M059J (cell line): ENCODE measurements at regions not wholly inside any gene's neighbourhood (a gene's known extent, or its start where the extent isn't known, plus 50 kb on each side); places are given as distances from the start of the nearest gene placed in this dataset.
A peak's percentile ranks its signal among the peaks of the same experiment; 100 is the strongest.

ENCODE experiments used
- DNase-seq: peaks from one replicate; pipeline ENCODE4 v3.0.0-alpha.2; 2012; ENCODE audit warnings: low read depth

DNA sequence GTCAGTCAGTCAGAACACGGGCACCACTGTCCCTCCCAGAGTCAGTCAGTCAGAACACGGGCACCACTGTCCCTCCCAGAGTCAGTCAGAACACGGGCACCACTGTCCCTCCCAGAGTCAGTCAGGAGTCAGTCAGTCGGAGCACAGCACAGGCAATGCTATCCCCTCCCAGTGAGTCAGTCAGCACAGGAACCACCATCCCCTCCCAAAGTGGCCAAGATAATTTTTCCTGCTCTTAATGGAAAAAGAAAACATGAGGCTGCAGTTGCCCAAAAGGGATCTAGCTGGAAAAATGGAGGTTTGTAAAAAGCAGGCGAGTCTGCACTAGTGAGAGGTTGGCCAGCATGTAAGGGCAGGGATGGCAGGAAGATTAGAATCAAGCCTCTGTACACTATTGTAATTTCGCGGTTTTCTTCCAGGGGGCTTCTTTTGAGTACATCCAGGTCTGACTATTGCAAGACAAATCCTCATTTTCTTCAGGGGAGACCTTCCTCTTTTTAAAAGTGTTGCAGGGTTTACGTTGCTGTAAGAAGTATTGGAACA lies 213.8 kb downstream of the SIPA1L2 start:
- DNase-seq: peak; percentile 22

- peak; percentile 60 for DNase-seq
Measured at GRCh38 chr1:232415481-232415880, 214.5 kb downstream of the SIPA1L2 start.

GRCh38 chr1:232414100-232414499 lies 215.8 kb downstream of the SIPA1L2 start:
- DNase-seq: no peak

GRCh38 chr1:232413674-232414073 lies 216.3 kb downstream of the SIPA1L2 start:
- DNase-seq: no peak

DNA sequence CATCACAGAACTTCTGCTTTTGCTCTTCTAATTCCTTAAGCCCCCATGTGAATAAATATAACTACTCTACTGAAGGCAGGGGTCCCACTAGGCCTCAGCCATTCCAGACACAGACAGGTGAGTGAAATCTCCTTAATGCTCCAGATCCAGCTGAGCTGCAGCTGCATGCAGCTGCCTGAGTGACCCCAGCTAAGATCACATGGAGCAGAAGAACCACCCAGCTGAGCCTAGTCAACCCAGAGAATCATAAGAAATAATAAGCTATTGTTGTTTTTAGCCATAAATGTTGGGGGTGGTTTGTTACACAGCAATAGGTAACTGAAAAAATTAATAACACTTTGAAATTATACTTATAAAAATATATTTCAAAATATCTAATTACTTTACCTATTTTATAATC lies 220.3 kb downstream of the SIPA1L2 start:
- no peak for DNase-seq

- no peak for DNase-seq
Measured at GRCh38 chr1:232407120-232407519, 222.8 kb downstream of the SIPA1L2 start.

DNA sequence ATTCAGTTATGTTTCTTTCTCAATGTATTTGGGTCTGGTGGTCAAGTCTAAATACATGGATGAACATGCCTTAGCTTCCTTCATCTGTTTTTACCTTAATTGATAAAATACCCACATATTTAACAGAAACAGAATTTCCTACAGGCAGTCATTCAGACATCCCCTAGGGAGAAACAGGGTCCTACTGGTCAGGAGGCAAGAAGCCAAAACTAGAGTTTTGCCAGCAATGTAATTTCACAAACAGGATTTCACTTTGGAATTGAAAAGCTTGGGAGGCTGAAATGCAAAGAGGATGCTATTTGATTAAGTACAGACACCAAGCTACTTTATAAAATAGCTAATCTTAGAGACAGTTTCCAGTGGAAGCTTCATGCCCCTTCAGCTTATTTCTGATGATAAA lies 224.2 kb downstream of the SIPA1L2 start:
- no peak for DNase-seq

GRCh38 chr1:232404981-232405731 lies 224.8 kb downstream of the SIPA1L2 start:
- DNase-seq: no peak

DNA sequence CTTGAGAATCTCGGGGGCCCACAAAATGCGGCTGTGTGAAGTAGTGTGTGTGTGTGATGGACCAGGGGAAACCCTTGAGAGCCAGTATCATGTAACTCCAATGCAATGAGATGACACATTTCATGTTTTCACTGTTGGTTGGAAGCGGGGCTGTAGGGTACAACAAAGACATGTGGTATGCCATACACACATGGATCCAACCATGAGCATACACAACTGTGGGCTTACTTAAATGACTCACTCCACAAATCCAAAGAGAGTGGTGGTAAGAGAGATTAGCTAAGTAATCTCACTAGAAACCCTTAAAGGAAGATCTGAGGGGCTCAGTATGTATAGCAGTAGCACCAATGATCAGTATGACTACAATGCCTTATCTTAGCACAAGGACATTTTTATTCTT lies 225.7 kb downstream of the SIPA1L2 start:
- no peak for DNase-seq

DNA sequence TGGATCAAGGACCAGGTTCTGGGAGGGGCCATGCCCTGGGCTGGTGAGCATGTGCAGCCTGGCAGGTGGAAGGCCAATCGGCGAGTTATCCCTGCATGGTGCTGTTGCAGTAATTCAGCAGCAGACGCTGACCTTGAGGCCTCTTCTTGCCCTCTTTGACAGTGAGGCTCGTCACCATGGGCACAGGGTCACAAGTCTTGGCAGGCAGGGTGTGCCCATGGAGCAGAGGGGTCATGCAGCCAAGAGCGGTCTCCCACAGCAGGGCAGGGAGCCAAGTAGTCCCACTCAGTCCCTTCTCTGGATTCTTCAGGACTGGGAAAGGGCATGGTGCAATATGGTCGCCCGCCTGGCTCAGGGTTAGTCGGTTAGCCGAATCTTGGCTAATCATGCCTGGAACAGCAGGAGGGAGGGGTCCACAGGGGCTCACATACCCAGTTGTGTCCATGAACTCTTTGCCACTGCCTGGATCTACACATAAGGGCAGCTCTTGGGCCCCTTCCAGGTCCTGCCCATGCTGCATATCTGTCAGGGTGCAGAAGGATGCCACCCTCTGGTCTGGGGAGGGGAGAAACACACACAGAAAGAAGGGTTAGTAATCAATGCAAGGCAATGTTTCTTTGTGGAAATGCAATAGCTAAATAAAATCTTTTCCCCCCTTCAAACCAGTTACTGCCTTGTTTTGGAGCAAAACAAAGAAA lies 226.8 kb downstream of the SIPA1L2 start:
- no peak for DNase-seq

- DNase-seq: no peak
Measured at GRCh38 chr1:232398823-232399222, 231.1 kb downstream of the SIPA1L2 start.

GRCh38 chr1:232393444-232394146 lies 236.3 kb downstream of the SIPA1L2 start:
- DNase-seq: peak; percentile 13

DNA sequence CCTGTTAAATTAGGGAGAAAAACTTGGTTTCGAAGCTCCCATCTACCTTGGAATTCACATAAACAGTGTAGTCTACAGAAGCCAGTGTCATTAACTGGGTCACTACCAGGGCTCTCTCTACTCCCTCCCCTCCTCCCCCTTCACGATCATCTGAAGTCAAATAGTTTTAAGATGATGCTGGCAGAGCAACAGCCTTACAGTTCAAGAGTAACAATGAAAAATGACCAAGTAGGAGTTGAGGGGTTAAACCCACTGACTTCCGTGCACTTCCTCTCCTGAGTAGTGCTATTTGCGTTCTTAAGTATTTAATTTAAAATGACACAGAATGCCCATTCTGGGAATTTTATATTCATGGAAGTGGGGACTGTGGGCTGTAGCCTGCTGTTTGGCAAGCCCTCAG lies 236.9 kb downstream of the SIPA1L2 start:
- DNase-seq: peak; percentile 76

GRCh38 chr1:232390590-232390989 lies 239.3 kb downstream of the SIPA1L2 start:
- DNase-seq: no peak

- DNase-seq: no peak
Measured at GRCh38 chr1:232389744-232390143, 240.2 kb downstream of the SIPA1L2 start.

- no peak for DNase-seq
Measured at GRCh38 chr1:232388363-232388762, 241.6 kb downstream of the SIPA1L2 start.

DNA sequence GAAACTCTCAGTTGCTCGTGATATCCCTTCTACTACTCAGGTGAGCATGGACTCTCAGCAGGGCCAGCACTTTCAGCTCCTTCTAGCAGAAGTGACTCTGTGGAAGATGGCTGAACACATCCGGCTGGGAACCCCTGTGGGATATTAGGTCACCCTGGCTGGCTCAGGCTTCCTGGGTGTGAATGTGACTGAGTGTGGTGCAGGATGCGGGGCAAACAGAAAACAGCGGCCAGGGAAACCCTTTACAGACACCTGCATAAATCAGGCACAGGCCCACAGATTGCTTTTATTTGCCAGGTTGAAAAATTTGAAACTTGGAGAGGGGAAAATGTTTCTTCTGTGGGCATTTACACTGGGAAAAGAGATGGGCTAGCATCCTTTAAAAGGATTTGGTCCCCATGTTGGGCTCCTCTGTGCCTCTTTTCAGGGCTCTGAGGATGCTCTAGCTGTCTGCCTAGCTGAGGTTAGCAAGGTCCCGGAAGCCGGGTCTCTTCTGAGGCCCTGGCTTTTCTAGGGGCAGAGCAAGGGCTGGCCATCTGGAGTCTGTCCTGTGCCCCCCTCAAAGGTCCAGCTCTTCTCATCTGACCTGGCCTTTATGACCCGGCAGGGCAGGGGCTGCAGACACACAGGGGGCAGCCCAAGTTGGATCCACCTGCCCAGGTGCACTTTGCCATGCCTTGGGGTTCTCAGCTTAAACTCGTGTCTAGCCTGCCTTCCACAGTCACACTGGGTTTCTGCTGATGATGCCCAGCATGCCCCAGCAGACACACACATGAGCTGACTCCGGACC lies 243.0 kb downstream of the SIPA1L2 start:
- DNase-seq: no peak

GRCh38 chr1:232386294-232386693 lies 243.6 kb downstream of the SIPA1L2 start:
- DNase-seq: no peak

GRCh38 chr1:232385221-232385620 lies 244.7 kb downstream of the SIPA1L2 start:
- DNase-seq: peak; percentile 85

DNA sequence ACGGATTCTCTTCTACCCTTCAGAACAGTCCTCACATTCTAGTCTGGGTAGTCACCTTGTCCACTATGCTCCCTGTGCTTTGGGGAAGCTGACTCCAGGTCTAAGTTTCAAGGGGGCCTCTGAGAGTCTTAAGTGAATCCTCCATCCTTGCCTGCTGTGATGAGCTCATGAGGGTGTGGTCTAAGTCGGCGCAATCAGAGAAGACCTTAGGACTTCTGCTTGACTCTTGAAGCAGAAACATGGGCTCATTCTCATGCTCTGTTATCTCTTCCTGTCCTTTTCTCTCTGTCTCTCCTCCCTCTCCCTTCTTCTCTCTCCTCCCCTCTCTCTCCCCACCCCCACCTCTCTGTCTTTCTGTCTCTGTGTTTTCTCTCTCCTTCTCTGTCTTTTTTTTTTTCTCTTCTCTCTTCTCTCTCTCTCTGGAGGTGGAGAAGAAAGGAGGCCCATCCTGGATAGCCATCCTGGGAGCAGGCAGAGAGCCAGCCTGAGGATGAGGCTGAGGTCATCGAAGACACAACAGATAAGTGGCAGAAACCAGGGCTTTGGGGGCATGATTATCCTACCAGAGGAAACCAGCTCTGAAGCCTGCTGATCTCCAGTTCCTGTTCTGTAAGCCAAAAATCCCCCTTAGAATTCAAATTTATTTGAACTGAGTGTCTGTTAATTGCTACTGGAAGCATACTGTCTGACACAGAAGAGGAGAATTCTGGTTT lies 245.6 kb downstream of the SIPA1L2 start:
- DNase-seq: no peak
